VCaP (cell line): ENCODE measurements at regions not wholly inside any gene's neighbourhood (a gene's known extent, or its start where the extent isn't known, plus 50 kb on each side); places are given as distances from the start of the nearest gene placed in this dataset.

ENCODE experiments used
- H3K27ac ChIP-seq: fragments of 450-650 bp; 2 replicates; pipeline ENCODE4 v1.5.1; 2017
- CTCF ChIP-seq: fragments of 450-650 bp; conservative IDR thresholded peaks from 2 replicates; pipeline ENCODE4 v1.5.1; 2017; ENCODE audit warnings: mild to moderate bottlenecking, moderate library complexity

- H3K27ac ChIP-seq: no peak overlapping the region
- TF ChIP-seq CTCF: no peak
Measured at GRCh38 chr4:124943938-124944337, 231.4 kb upstream of the ANKRD50 start.

GRCh38 chr4:124943145-124943889, 230.8 kb upstream of the ANKRD50 start:
- TF ChIP-seq CTCF: no peak
- no peak overlapping the region for H3K27ac ChIP-seq

GRCh38 chr4:124941267-124941666, 228.7 kb upstream of the ANKRD50 start:
- H3K27ac ChIP-seq: peak overlapping the region; percentile 79
- TF ChIP-seq CTCF: no peak

GRCh38 chr4:124940387-124940786, 227.9 kb upstream of the ANKRD50 start:
- peak overlapping the region; percentile 79 for H3K27ac ChIP-seq
- no peak for TF ChIP-seq CTCF

GRCh38 chr4:124939908-124940307, 227.4 kb upstream of the ANKRD50 start:
- no peak for TF ChIP-seq CTCF
- H3K27ac ChIP-seq: peak overlapping the region; percentile 79

GRCh38 chr4:124938836-124939235, 226.3 kb upstream of the ANKRD50 start:
- TF ChIP-seq CTCF: no peak
- H3K27ac ChIP-seq: peak overlapping the region; percentile 79

GRCh38 chr4:124937993-124938392, 225.5 kb upstream of the ANKRD50 start:
- no peak for TF ChIP-seq CTCF
- peak overlapping the region; percentile 4; the same call in 1 of the 2 replicates for H3K27ac ChIP-seq
